ENCODE measurements at regions not wholly inside any gene's neighbourhood (a gene's known extent, or its start where the extent isn't known, plus 50 kb on each side); places are given as distances from the start of the nearest gene placed in this dataset.

DNA sequence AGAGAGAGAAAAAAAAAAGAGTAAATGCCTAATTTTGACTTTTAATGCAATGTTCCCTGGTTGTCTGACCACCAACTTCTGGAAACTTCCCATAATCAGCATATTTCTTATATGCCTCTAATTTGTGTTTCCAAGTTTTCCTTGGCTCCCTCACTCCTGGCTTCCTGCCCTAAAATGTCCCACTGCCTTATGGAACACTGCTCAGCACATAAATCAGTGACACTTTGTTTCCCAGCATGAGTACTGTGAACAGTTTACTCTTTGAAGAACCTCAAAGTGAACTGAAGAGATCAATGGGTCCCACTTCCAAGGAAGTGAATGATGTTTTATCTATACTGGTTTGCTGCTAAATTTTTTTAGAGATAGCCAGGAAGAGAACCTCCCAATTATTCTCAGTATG is 271.3 kb upstream of the PRMT6 start:
- no peak overlapping the region for H3K4me3 ChIP-seq
- H3K27me3 ChIP-seq (ENCODE audit: insufficient read depth, low read depth), result no peaks in the 10 kb centered on the region
- H3K27ac ChIP-seq, result no peak overlapping the region
- CTCF ChIA-PET, result no interaction called here
- H3K36me3 ChIP-seq (ENCODE audit: low read depth), result no peaks in the 10 kb centered on the region
- no peak overlapping the region for H3K4me2 ChIP-seq
- H3K9me2 ChIP-seq (ENCODE audit: insufficient read depth), result no peaks in the 10 kb centered on the region; the same call in 1 of the 2 replicates
- POLR2A ChIA-PET (ENCODE audit: unreplicated experiment), result no interaction called here
- H3K4me1 ChIP-seq (replicated peaks; ENCODE audit: insufficient read depth), result no peaks in the 10 kb centered on the region
- DNase-seq, result no peak
- intact Hi-C loops (cut with micrococcal nuclease; ENCODE audit: unreplicated experiment), result loop anchor here (5.0 kb wide), 1 partner anchor 482 kb away; no protein-coding TSS in a partner anchor
- H4K20me1 ChIP-seq (ENCODE audit: insufficient read depth), result no peaks in the 10 kb centered on the region
- TF ChIP-seq EZH2 (IDR thresholded peaks at IDR 0.05; ENCODE audit: low read depth), result no peak
- TF ChIP-seq, protein P1, sequence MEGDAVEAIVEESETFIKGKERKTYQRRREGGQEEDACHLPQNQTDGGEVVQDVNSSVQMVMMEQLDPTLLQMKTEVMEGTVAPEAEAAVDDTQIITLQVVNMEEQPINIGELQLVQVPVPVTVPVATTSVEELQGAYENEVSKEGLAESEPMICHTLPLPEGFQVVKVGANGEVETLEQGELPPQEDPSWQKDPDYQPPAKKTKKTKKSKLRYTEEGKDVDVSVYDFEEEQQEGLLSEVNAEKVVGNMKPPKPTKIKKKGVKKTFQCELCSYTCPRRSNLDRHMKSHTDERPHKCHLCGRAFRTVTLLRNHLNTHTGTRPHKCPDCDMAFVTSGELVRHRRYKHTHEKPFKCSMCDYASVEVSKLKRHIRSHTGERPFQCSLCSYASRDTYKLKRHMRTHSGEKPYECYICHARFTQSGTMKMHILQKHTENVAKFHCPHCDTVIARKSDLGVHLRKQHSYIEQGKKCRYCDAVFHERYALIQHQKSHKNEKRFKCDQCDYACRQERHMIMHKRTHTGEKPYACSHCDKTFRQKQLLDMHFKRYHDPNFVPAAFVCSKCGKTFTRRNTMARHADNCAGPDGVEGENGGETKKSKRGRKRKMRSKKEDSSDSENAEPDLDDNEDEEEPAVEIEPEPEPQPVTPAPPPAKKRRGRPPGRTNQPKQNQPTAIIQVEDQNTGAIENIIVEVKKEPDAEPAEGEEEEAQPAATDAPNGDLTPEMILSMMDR (conservative IDR thresholded peaks at IDR 0.05), result no peak
- H3F3A ChIP-seq (ENCODE audit: insufficient read depth, low read depth), result no peaks in the 10 kb centered on the region
- H3K9me3 ChIP-seq (ENCODE audit: insufficient read depth, low read depth), result no peaks in the 10 kb centered on the region
- H2AFZ ChIP-seq, result no peak overlapping the region
- no peaks in the 10 kb centered on the region for H3K79me2 ChIP-seq (ENCODE audit: low read depth)
- BruUV-seq (replicated peaks), result no TSS peak

DNA sequence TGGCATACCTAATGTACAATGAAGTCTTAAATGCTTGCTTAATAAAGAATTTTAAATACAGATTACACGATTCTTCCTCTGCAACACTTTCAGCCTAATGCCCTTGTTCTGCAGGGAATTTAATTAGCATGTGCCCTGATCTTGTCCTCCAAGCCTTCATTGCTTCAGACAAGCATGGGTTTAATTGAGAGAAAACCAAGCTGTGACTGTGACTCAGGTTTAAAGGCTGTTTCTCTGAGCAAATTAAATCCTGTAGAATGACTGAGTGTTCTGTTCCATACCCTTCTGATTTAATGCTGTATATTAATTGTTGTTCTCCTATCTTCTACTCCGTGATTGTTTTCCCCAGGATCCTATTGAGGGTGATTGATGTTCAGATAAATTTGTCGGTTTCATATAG is 269.0 kb upstream of the PRMT6 start:
- DNase-seq, result no peak
- Histone ChIP-seq H4K20me1 (ENCODE audit: insufficient read depth) (no peaks in the 10 kb centered on the region), H3K9me2 (ENCODE audit: insufficient read depth) (no peaks in the 10 kb centered on the region; the same call in 1 of the 2 replicates), H3K9me3 (ENCODE audit: insufficient read depth, low read depth) (no peaks in the 10 kb centered on the region), H3K4me2 (no peak overlapping the region), H3K27me3 (ENCODE audit: insufficient read depth, low read depth) (no peaks in the 10 kb centered on the region), H2AFZ (no peak overlapping the region), H3K79me2 (ENCODE audit: low read depth) (no peaks in the 10 kb centered on the region), H3K36me3 (ENCODE audit: low read depth) (no peaks in the 10 kb centered on the region), H3K4me1 (replicated peaks; ENCODE audit: insufficient read depth) (no peaks in the 10 kb centered on the region), H3K4me3 (no peak overlapping the region), H3K27ac (no peak overlapping the region), H3F3A (ENCODE audit: insufficient read depth, low read depth) (no peaks in the 10 kb centered on the region)
- POLR2A ChIA-PET (ENCODE audit: unreplicated experiment), result no interaction called here
- BruUV-seq (replicated peaks), result no TSS peak
- TF ChIP-seq, protein P1 (conservative IDR thresholded peaks at IDR 0.05), result no peak
- no peak for TF ChIP-seq EZH2 (IDR thresholded peaks at IDR 0.05; ENCODE audit: low read depth)
- intact Hi-C loops (cut with micrococcal nuclease; ENCODE audit: unreplicated experiment), result loop anchor here (5.0 kb wide), 1 partner anchor 480 kb away; no protein-coding TSS in a partner anchor
- CTCF ChIA-PET, result no interaction called here

DNA sequence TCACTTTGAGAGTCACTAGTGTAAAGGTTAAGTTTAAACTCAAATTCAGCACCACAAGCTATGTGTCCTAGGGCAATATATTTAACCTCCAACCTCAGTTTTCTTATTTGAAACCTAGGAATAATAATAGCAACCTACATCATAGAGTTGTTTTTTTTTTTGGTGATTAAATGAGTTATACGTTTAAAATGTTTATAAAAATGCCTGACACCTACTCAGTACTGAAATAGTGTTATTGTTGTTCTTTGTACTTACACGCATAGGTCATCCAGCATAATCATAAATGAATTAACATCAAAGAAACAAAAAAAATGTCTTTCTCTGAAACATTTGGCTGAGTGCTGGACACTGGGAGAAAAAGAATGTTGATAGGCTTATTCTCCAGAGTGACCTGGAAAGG is 266.8 kb upstream of the PRMT6 start:
- intact Hi-C loops (cut with micrococcal nuclease; ENCODE audit: unreplicated experiment), result loop anchor here (5.0 kb wide), 1 partner anchor 478 kb away; no protein-coding TSS in a partner anchor
- TF ChIP-seq EZH2 (IDR thresholded peaks at IDR 0.05; ENCODE audit: low read depth), result no peak
- TF ChIP-seq, protein P1 (conservative IDR thresholded peaks at IDR 0.05), result no peak
- Histone ChIP-seq H2AFZ (no peak overlapping the region), H3K4me3 (no peak overlapping the region), H3K4me1 (replicated peaks; ENCODE audit: insufficient read depth) (no peaks in the 10 kb centered on the region), H3K36me3 (ENCODE audit: low read depth) (no peaks in the 10 kb centered on the region), H3K27me3 (ENCODE audit: insufficient read depth, low read depth) (no peaks in the 10 kb centered on the region), H3K9me2 (ENCODE audit: insufficient read depth) (no peaks in the 10 kb centered on the region; the same call in 1 of the 2 replicates), H3F3A (ENCODE audit: insufficient read depth, low read depth) (no peaks in the 10 kb centered on the region), H3K9me3 (ENCODE audit: insufficient read depth, low read depth) (no peaks in the 10 kb centered on the region), H3K27ac (no peak overlapping the region), H4K20me1 (ENCODE audit: insufficient read depth) (no peaks in the 10 kb centered on the region), H3K79me2 (ENCODE audit: low read depth) (no peaks in the 10 kb centered on the region), H3K4me2 (no peak overlapping the region)
- BruUV-seq (replicated peaks), result no TSS peak
- POLR2A ChIA-PET (ENCODE audit: unreplicated experiment), result no interaction called here
- CTCF ChIA-PET, result interaction anchor here (1.0 kb wide), 1 partner anchor 22 kb away, joined by 3 read pairs; no protein-coding TSS in a partner anchor
- DNase-seq, result no peak

Data from PC-9 (cell line).